WERI-Rb-1 (cell line): ENCODE measurements at regions not wholly inside any gene's neighbourhood (a gene's known extent, or its start where the extent isn't known, plus 50 kb on each side); places are given as distances from the start of the nearest gene placed in this dataset.

ENCODE experiments used
- DNase-seq: peaks from one replicate; pipeline ENCODE4 v3.0.0-alpha.2; 2020
- H3K27ac ChIP-seq: fragments of 250-450 bp; sonication (Bioruptor Pico); 2 replicates; pipeline ENCODE4 v1.5.1; 2020; ENCODE audit warnings: mild to moderate bottlenecking, moderate library complexity
- H3K27me3 ChIP-seq: fragments of 250-450 bp; sonication (Bioruptor Pico); 2 replicates; pipeline ENCODE4 v1.5.1; 2021; ENCODE audit warnings: mild to moderate bottlenecking, low read depth, moderate library complexity; ENCODE audit not compliant: insufficient read depth, severe bottlenecking
- H3K36me3 ChIP-seq: fragments of 250-450 bp; sonication (Bioruptor Pico); 2 replicates; pipeline ENCODE4 v1.5.1; 2020; ENCODE audit warnings: mild to moderate bottlenecking, moderate library complexity
- H3K4me3 ChIP-seq: 2 replicates; pipeline ENCODE4 v1.5.1; 2011; ENCODE audit warnings: low read depth, mild to moderate bottlenecking, control low read depth, low read length
- H3K9me3 ChIP-seq: fragments of 250-450 bp; sonication (Bioruptor Pico); 2 replicates; pipeline ENCODE4 v1.5.1; 2021; ENCODE audit warnings: mild to moderate bottlenecking, moderate library complexity; ENCODE audit not compliant: severe bottlenecking
- TF ChIP-seq, protein P1 (sequence below): IDR thresholded peaks from 2 replicates; pipeline ENCODE4 v1.5.1; 2011; ENCODE audit warnings: low read depth, mild to moderate bottlenecking, control low read depth, inconsistent platforms, low read length

DNA sequence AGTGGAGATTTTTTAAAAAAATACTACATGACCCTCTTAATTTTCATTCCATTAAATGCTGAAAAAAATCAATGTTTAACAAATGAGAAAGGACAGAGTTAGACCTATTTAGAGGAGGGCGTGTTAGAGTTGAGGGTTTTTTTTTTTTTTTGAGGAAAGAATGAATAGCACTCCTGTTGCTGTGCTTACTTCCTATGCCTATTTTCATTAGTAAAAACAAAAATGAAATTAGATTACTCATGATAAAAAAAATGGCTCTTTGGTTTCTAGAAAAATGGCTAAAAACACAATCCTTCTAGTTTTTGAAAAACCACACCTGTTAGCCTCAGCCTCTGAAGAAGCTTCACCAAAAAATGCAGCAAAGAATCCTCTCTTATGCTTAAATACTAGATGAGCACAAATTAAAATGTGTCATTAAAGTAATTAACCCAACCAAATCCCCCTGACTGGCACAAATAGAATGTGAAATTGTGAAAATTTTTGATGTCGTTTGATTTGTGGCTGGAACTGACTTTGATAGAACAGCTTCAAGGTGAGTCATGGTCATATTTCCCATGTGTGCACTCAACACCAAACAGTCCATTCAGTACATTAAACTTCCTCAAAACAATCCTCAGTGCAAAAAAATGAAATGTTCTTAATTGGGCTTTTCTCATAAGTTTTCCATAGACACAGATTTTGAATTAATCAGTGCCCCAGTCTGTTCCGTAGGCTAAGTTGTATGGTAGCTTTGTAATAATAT is 98.0 kb downstream of the MACIR start:
- TF ChIP-seq, protein P1, sequence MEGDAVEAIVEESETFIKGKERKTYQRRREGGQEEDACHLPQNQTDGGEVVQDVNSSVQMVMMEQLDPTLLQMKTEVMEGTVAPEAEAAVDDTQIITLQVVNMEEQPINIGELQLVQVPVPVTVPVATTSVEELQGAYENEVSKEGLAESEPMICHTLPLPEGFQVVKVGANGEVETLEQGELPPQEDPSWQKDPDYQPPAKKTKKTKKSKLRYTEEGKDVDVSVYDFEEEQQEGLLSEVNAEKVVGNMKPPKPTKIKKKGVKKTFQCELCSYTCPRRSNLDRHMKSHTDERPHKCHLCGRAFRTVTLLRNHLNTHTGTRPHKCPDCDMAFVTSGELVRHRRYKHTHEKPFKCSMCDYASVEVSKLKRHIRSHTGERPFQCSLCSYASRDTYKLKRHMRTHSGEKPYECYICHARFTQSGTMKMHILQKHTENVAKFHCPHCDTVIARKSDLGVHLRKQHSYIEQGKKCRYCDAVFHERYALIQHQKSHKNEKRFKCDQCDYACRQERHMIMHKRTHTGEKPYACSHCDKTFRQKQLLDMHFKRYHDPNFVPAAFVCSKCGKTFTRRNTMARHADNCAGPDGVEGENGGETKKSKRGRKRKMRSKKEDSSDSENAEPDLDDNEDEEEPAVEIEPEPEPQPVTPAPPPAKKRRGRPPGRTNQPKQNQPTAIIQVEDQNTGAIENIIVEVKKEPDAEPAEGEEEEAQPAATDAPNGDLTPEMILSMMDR: no peak

DNA sequence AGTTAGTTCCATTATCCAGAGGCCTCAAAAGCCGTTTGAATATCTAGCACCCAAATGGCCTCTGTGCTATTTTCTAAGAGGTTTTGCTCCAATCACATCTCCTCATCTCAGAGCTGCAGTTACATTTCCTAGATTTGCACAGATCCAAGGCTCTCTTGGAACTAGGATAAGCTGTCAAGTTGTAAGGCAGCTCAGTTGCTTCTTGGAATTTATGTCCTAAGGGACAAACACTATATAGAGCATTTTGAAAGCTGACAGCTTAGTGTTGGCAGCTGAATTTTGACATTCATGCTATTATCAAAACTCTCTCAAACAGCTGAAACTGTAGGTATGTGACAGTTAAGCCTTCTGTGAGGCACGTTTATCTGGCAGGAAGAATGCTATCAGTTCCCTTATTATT is 97.0 kb downstream of the MACIR start:
- H3K27me3 ChIP-seq: no peaks in the 10 kb centered on the region
- no peaks in the 10 kb centered on the region for H3K36me3 ChIP-seq
- no peak for DNase-seq
- no peak overlapping the region for H3K4me3 ChIP-seq
- no peak overlapping the region for H3K27ac ChIP-seq
- TF ChIP-seq, protein P1: no peak
- H3K9me3 ChIP-seq: no peaks in the 10 kb centered on the region

More for the DNA sequence above, 98.0 kb downstream of the MACIR start:
- H3K9me3 ChIP-seq: no peaks in the 10 kb centered on the region
- H3K27ac ChIP-seq: no peak overlapping the region
- DNase-seq: no peak
- H3K27me3 ChIP-seq: no peaks in the 10 kb centered on the region
- no peak overlapping the region for H3K4me3 ChIP-seq
- H3K36me3 ChIP-seq: no peaks in the 10 kb centered on the region

DNA sequence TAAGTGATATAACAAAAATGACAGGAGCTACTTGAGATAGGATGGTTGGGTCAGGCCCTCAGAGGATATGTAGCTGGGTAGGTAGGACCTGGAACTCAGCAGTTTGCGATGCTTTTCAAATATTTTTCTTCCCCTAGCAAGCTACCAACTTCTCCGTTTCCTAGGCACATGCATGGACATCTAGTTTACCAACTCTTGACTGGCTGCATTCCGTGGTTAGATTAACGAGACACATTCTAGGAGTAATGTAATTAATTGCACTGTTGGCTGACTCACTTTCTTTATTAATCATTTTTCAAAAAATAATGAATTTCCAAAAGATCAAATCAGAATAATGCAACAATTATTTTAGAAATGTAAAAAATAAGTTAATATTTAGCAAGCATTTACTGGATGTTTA is 95.9 kb downstream of the MACIR start:
- DNase-seq: no peak
- no peaks in the 10 kb centered on the region for H3K9me3 ChIP-seq
- no peaks in the 10 kb centered on the region for H3K36me3 ChIP-seq
- TF ChIP-seq, protein P1: no peak
- no peak overlapping the region for H3K27ac ChIP-seq
- H3K4me3 ChIP-seq: no peak overlapping the region
- no peaks in the 10 kb centered on the region for H3K27me3 ChIP-seq

DNA sequence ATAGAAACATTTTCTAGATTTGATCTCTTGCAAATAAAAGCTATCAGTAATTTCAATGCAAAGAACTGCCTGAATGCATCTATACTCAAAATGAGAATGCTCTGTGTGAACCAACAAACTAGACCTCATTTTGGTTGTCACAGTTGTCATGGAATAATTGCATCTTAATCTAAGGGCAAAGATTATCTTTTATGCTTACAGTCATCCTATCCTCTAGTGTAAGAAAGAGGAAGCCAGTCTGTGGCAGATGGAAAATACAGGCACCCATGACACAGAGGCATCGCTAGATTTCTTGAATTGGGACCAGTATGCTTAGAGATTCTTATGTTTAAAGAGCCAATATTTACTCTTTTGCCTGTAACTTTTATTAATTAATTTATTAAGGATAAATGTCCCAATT is 95.0 kb downstream of the MACIR start:
- no peaks in the 10 kb centered on the region for H3K36me3 ChIP-seq
- H3K4me3 ChIP-seq: no peak overlapping the region
- TF ChIP-seq, protein P1: no peak
- no peak for DNase-seq
- no peaks in the 10 kb centered on the region for H3K27me3 ChIP-seq
- H3K27ac ChIP-seq: no peak overlapping the region
- H3K9me3 ChIP-seq: no peaks in the 10 kb centered on the region

DNA sequence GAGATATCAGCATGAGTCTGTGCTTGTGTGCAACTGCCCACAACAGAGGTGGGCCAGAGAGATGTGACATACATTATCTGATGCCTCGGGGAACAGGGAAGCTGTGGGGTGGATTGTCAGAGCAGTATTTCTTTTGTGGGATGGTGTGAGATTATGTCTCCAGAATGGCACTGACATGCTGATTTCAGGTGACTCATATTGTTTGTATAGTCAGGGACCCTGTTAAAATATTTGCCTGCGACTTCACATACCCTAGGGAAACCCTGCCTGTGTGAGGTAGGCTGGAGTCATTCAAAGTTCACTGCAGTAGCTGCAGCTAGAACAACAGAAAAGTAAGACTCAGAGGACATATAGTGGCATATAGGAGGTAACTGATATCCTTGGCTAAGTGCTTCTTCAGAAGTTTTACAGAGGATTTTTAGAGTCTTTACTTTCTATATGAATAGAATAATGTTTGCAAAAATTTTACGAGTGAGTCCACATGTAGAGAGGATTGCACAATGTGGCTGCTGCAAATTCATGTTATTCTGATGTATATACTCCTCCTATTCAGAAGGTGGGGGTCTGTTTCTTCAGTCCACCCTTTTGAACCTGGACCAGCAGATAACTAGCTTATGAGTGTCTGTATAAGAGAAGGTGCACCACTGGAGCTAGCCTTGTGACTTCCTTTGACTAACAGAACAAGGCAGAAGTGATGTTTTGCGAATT is 89.3 kb downstream of the MACIR start:
- H3K9me3 ChIP-seq: no peaks in the 10 kb centered on the region
- H3K27ac ChIP-seq: no peak overlapping the region
- no peak overlapping the region for H3K4me3 ChIP-seq
- DNase-seq: no peak
- TF ChIP-seq, protein P1: no peak
- no peaks in the 10 kb centered on the region for H3K36me3 ChIP-seq
- no peaks in the 10 kb centered on the region for H3K27me3 ChIP-seq
